IMR-90 (cell line): ENCODE measurements at regions not wholly inside any gene's neighbourhood (a gene's known extent, or its start where the extent isn't known, plus 50 kb on each side); places are given as distances from the start of the nearest gene placed in this dataset.

ENCODE experiments used
- ATAC-seq: fragments of 200-7000 bp; cut with Tn5 transposase; 2 replicates; pipeline ENCODE4 v1.9.1; 2020; ENCODE audit warnings: low read depth, mild to moderate bottlenecking, moderate library complexity
- BruUV-seq: library from RNA; stranded (reverse); fragments of 400-500 nt; replicated peaks from 2 replicates; lab custom pipeline; 2021; lab: Mats Ljungman, UMichigan
- CTCF ChIA-PET: fragments of 300-600 bp; formaldehyde crosslinking; extraction: SDS; loops from one replicate; lab custom pipeline; 2021; ENCODE audit warnings: antibody characterized with exemption; lab: Yijun Ruan, JAX
- POLR2A ChIA-PET: fragments of 300-600 bp; sonication (Branson Sonifier 250); formaldehyde crosslinking; loops from one replicate; lab custom pipeline; 2022; ENCODE audit warnings: antibody characterized with exemption; ENCODE audit not compliant: unreplicated experiment; lab: Charles Lee
- DNase-seq: peaks from one replicate; pipeline ENCODE4 v3.0.0; 2013
- H2AFZ ChIP-seq: replicated peaks from 2 replicates; pipeline ENCODE3; 2013; ENCODE audit warnings: low read length, mild to moderate bottlenecking; ENCODE audit not compliant: poor library complexity
- H2AK5ac ChIP-seq: 2 replicates; pipeline ENCODE4 v1.6.1; 2013; ENCODE audit warnings: low read depth, low read length, inconsistent platforms
- H2AK9ac ChIP-seq: replicated peaks from 2 replicates; pipeline ENCODE3; 2013; ENCODE audit warnings: mild to moderate bottlenecking, low read depth, low read length, moderate library complexity; ENCODE audit not compliant: poor library complexity
- H2BK120ac ChIP-seq: 2 replicates; pipeline ENCODE4 v1.6.1; 2013; ENCODE audit warnings: low read depth, low read length, inconsistent platforms
- H2BK15ac ChIP-seq: 3 replicates; pipeline ENCODE4 v1.6.1; 2013; ENCODE audit warnings: low read depth, low read length, inconsistent platforms
- H2BK20ac ChIP-seq: 2 replicates; pipeline ENCODE4 v1.6.1; 2013; ENCODE audit warnings: low read depth, mild to moderate bottlenecking, inconsistent platforms, low read length, moderate library complexity
- H2BK5ac ChIP-seq: 2 replicates; pipeline ENCODE4 v1.6.1; 2013; ENCODE audit warnings: mild to moderate bottlenecking, low read depth, low read length, inconsistent platforms; ENCODE audit not compliant: poor library complexity, severe bottlenecking
- H3K14ac ChIP-seq: replicated peaks from 2 replicates; pipeline ENCODE4 v1.6.1; 2013; ENCODE audit warnings: low read depth, low read length, inconsistent platforms
- H3K18ac ChIP-seq: 2 replicates; pipeline ENCODE4 v1.6.1; 2013; ENCODE audit warnings: low read depth, low read length, control low read depth
- H3K23ac ChIP-seq: 2 replicates; pipeline ENCODE4 v1.6.1; 2013; ENCODE audit warnings: low read depth, low read length, inconsistent platforms
- H3K27ac ChIP-seq: 2 replicates; pipeline ENCODE4 v1.5.1; 2013; ENCODE audit warnings: mild to moderate bottlenecking, control low read depth, low read length; ENCODE audit not compliant: insufficient read depth
- H3K27me3 ChIP-seq: 2 replicates; pipeline ENCODE4 v1.6.1; 2013; ENCODE audit warnings: low read length; ENCODE audit not compliant: control insufficient read depth, insufficient read depth
- H3K36me3 ChIP-seq: 2 replicates; pipeline ENCODE4 v1.6.1; 2013; ENCODE audit warnings: low read length, mixed read lengths; ENCODE audit not compliant: control insufficient read depth, insufficient read depth
- H3K4ac ChIP-seq: 2 replicates; pipeline ENCODE4 v1.6.1; 2013; ENCODE audit warnings: low read depth, low read length, inconsistent platforms
- H3K4me1 ChIP-seq: 2 replicates; pipeline ENCODE4 v1.6.1; 2013; ENCODE audit warnings: low read length, mixed read lengths; ENCODE audit not compliant: control insufficient read depth, insufficient read depth
- H3K4me2 ChIP-seq: 2 replicates; pipeline ENCODE4 v1.6.1; 2013; ENCODE audit warnings: low read depth, mild to moderate bottlenecking, control low read depth, low read length, moderate library complexity
- H3K4me3 ChIP-seq: 2 replicates; pipeline ENCODE4 v1.5.1; 2013; ENCODE audit warnings: low read depth, mild to moderate bottlenecking, control low read depth, low read length, moderate library complexity; ENCODE audit not compliant: insufficient read depth
- H3K56ac ChIP-seq: 2 replicates; pipeline ENCODE4 v1.6.1; 2013; ENCODE audit warnings: low read length, inconsistent platforms; ENCODE audit not compliant: insufficient read depth; ENCODE audit errors: extremely low read depth
- H3K79me1 ChIP-seq, 2 experiments: 2 replicates each; pipeline ENCODE4 v1.6.1; 2013; ENCODE audit warnings: low read length in 2 of 2, inconsistent platforms in 1 of 2, low read depth in 1 of 2
- H3K9ac ChIP-seq: 2 replicates; pipeline ENCODE4 v1.6.1; 2013; ENCODE audit warnings: low read depth, low read length, control low read depth
- H3K9me1 ChIP-seq: 2 replicates; pipeline ENCODE4 v1.6.1; 2013; ENCODE audit warnings: low read length, inconsistent platforms; ENCODE audit not compliant: insufficient read depth
- H3K9me3 ChIP-seq: 2 replicates; pipeline ENCODE4 v1.6.1; 2013; ENCODE audit warnings: low read length; ENCODE audit not compliant: control insufficient read depth, insufficient read depth
- H4K20me1 ChIP-seq: 2 replicates; pipeline ENCODE4 v1.6.1; 2013; ENCODE audit warnings: low read length, inconsistent platforms; ENCODE audit not compliant: insufficient read depth
- H4K5ac ChIP-seq: 2 replicates; pipeline ENCODE4 v1.6.1; 2013; ENCODE audit warnings: mild to moderate bottlenecking, low read depth, low read length, control low read depth
- H4K8ac ChIP-seq, 2 experiments: 2 replicates each; pipeline ENCODE4 v1.6.1; 2013; ENCODE audit warnings: low read depth in 2 of 2, low read length in 2 of 2, control low read depth in 1 of 2, inconsistent platforms in 1 of 2
- H4K91ac ChIP-seq: 2 replicates; pipeline ENCODE4 v1.6.1; 2013; ENCODE audit warnings: low read depth, low read length, inconsistent platforms; ENCODE audit not compliant: insufficient read depth
- BHLHE40 ChIP-seq: fragments of 150-350 bp; IDR thresholded peaks from 2 replicates; pipeline ENCODE4 v1.6.1; 2016; ENCODE audit warnings: mild to moderate bottlenecking, low read depth, low read length
- CEBPB ChIP-seq: IDR thresholded peaks from 2 replicates; pipeline ENCODE4 v1.6.1; 2012; ENCODE audit warnings: low read depth, low read length, improper control_type of control experiment
- CHD1 ChIP-seq: IDR thresholded peaks from 2 replicates; pipeline ENCODE4 v1.6.1; 2012; ENCODE audit warnings: low read depth, low read length, improper control_type of control experiment
- CTCF ChIP-seq: conservative IDR thresholded peaks from 2 replicates; pipeline ENCODE4 v1.5.1; 2012; ENCODE audit warnings: mild to moderate bottlenecking, low read depth, low read length, improper control_type of control experiment
- ELK1 ChIP-seq: fragments of 150-350 bp; IDR thresholded peaks from 2 replicates; pipeline ENCODE4 v1.6.1; 2016; ENCODE audit warnings: low read depth, mild to moderate bottlenecking, low read length, moderate library complexity, borderline replicate concordance
- FOS ChIP-seq: fragments of 150-350 bp; IDR thresholded peaks from 2 replicates; pipeline ENCODE4 v1.6.1; 2016; ENCODE audit warnings: low read depth, low read length
- MAFK ChIP-seq: IDR thresholded peaks from 2 replicates; pipeline ENCODE4 v1.6.1; 2012; ENCODE audit warnings: low read depth, low read length, improper control_type of control experiment
- MAZ ChIP-seq: IDR thresholded peaks from 2 replicates; pipeline ENCODE4 v1.6.1; 2012; ENCODE audit warnings: low read depth, mild to moderate bottlenecking, low read length, improper control_type of control experiment, moderate library complexity, borderline replicate concordance
- MXI1 ChIP-seq: IDR thresholded peaks from 2 replicates; pipeline ENCODE4 v1.6.1; 2012; ENCODE audit warnings: low read depth, mild to moderate bottlenecking, low read length, moderate library complexity, borderline replicate concordance
- NFE2L2 ChIP-seq: fragments of 150-350 bp; IDR thresholded peaks from 2 replicates; pipeline ENCODE4 v1.6.1; 2016; ENCODE audit warnings: low read depth, mild to moderate bottlenecking, low read length
- POLR2A ChIP-seq: IDR thresholded peaks from 2 replicates; pipeline ENCODE4 v1.6.1; 2012; ENCODE audit warnings: mild to moderate bottlenecking, low read depth, low read length
- RAD21 ChIP-seq: IDR thresholded peaks from 2 replicates; pipeline ENCODE4 v1.6.1; 2012; ENCODE audit warnings: low read length, improper control_type of control experiment
- RCOR1 ChIP-seq: IDR thresholded peaks from 2 replicates; pipeline ENCODE4 v1.6.1; 2012; ENCODE audit warnings: mild to moderate bottlenecking, low read length, improper control_type of control experiment; ENCODE audit not compliant: insufficient replicate concordance
- RFX5 ChIP-seq: IDR thresholded peaks from 2 replicates; pipeline ENCODE4 v1.8.0; 2012; ENCODE audit warnings: low read depth, mild to moderate bottlenecking, low read length, moderate library complexity
- SMC3 ChIP-seq: fragments of 150-350 bp; IDR thresholded peaks from 2 replicates; pipeline ENCODE4 v1.6.1; 2016; ENCODE audit warnings: low read depth, mild to moderate bottlenecking, antibody characterized with exemption, low read length, moderate library complexity
- USF2 ChIP-seq: fragments of 150-350 bp; IDR thresholded peaks from 2 replicates; pipeline ENCODE4 v1.6.1; 2017; ENCODE audit warnings: mild to moderate bottlenecking, antibody characterized with exemption, low read length, low read depth
- WGBS, 2 experiments: methylation state at CpG; one replicate each; pipeline versions ENCODE4 v1.1.5 to v1.1.7; 2013; ENCODE audit warnings: missing lambda C conversion rate in 2 of 2; ENCODE audit not compliant: insufficient read length in 1 of 2; ENCODE audit errors: extremely low coverage in 2 of 2; 5-methylcytosine and 5-hydroxymethylcytosine counted together
- dilution Hi-C: fragments of 300-500 bp; cut with HindIII; formaldehyde crosslinking; loops from one replicate; pipeline ENCODE4 v1.14.3; 2018; ENCODE audit warnings: low sequenced_read_pairs; ENCODE audit not compliant: unreplicated experiment
- in situ Hi-C: fragments of 300-500 bp; cut with MboI; formaldehyde crosslinking; loops from 3 replicates; pipeline ENCODE4 v1.14.3; 2019; ENCODE audit warnings: low sequenced_read_pairs, inconsistent platforms, mixed read lengths
- intact Hi-C: fragments of 100-400 bp; cut with micrococcal nuclease; formaldehyde crosslinking; loops from 2 replicates; pipeline ENCODE4 v1.10.0; 2022

- intact Hi-C loops (no loop called here), dilution Hi-C loops (no loop called here), in situ Hi-C loops (no loop called here)
- H2AK5ac ChIP-seq = no peak overlapping the region
- POLR2A ChIA-PET = no interaction called here
- DNase-seq = no peak
- no CpG with 5 or more reads among the region's 6 CpGs for WGBS, 2 experiments
- no peak overlapping the region for H4K5ac ChIP-seq
- no peak overlapping the region for H3K4me2 ChIP-seq
- TF ChIP-seq SMC3 (no peak), CEBPB (no peak), MAFK (no peak), BHLHE40 (no peak), RAD21 (no peak), MXI1 (no peak), MAZ (no peak), CTCF (no peak), CHD1 (no peak), USF2 (no peak), RFX5 (no peak), POLR2A (no peak), RCOR1 (no peak), FOS (no peak), ELK1 (no peak), NFE2L2 (no peak)
- no peaks in the 10 kb centered on the region for H3K27me3 ChIP-seq
- no peak overlapping the region for H2BK20ac ChIP-seq
- CTCF ChIA-PET = no interaction called here
- H3K9me3 ChIP-seq = peaks cover 10% of the 10 kb centered on the region; the same call in 1 of the 2 replicates
- H2BK15ac ChIP-seq = no peak overlapping the region
- H3K79me1 ChIP-seq = no peaks in the 10 kb centered on the region
- no peaks in the 10 kb centered on the region for H4K20me1 ChIP-seq
- no peak overlapping the region for H3K56ac ChIP-seq
- H3K9me1 ChIP-seq = no peaks in the 10 kb centered on the region
- no peak overlapping the region for H3K14ac ChIP-seq
- no peaks in the 10 kb centered on the region for H3K36me3 ChIP-seq
- H3K18ac ChIP-seq = no peak overlapping the region
- H2BK120ac ChIP-seq = no peak overlapping the region
- no TSS peak for BruUV-seq
- H3K4ac ChIP-seq = no peak overlapping the region
- no peak for ATAC-seq
- no peak overlapping the region for H4K91ac ChIP-seq
- H3K23ac ChIP-seq = no peak overlapping the region
- H3K9ac ChIP-seq = no peak overlapping the region
- no peak overlapping the region for H2AK9ac ChIP-seq
- H4K8ac ChIP-seq = no peak overlapping the region
- H3K27ac ChIP-seq = no peak overlapping the region
- H2BK5ac ChIP-seq = no peak overlapping the region
- H2AFZ ChIP-seq = no peak overlapping the region
- no peak overlapping the region for H3K4me3 ChIP-seq
- no peaks in the 10 kb centered on the region for H3K4me1 ChIP-seq
These were observed 1000.5 kb upstream of the CRIM1 start for GRCh38 chr2:35355056-35355455.
